Gastroesophageal sphincter (tissue), 3 donors: ENCODE measurements at regions not wholly inside any gene's neighbourhood (a gene's known extent, or its start where the extent isn't known, plus 50 kb on each side); places are given as distances from the start of the nearest gene placed in this dataset.

Source experiments
- CTCF ChIP-seq, 4 experiments: fragments of 200-600 bp in 2 of 4; fragments of 450-650 bp in 2 of 4; sonication (generic) in 1 of 4; IDR thresholded peaks; one replicate each; pipeline ENCODE4 v1.5.1; 2017 to 2019; ENCODE audit warnings: antibody characterized with exemption in 4 of 4, mild to moderate bottlenecking in 2 of 4, moderate library complexity in 2 of 4
- POLR2A ChIP-seq, 2 donors: fragments of 450-650 bp; IDR thresholded peaks; one replicate each; pipeline ENCODE4 v1.6.1; 2017; ENCODE audit warnings: antibody characterized with exemption in 2 of 2, mild to moderate bottlenecking in 2 of 2, moderate library complexity in 1 of 2
- POLR2AphosphoS5 ChIP-seq: sonication (generic); formaldehyde crosslinking; IDR thresholded peaks from one replicate; pipeline ENCODE4 v1.6.1; 2017; ENCODE audit warnings: antibody characterized with exemption

DNA sequence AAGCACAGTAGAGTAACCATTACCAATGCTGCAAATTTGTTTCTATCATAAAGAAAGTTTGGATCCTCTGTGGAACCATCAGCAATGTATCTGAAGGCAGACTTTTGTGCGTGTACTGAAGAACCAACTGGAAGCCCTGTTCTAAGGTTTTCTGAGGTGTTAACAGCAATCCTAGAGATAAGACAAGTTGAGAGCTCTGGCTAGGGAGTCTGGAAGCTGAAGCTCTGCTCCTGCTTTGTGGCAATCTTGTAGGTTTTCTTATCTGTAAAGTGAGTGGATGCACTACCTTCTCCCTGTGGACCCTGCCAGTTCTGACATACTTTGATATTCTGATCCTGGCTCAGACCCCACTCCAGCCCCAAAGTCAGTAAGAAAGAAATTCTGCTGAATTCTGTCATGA lies 171.2 kb upstream of the SLC14A2 start:
- TF ChIP-seq POLR2AphosphoS5 (no peak), CTCF (IDR thresholded peaks at IDR 0.05) (no peak), POLR2A (IDR thresholded peaks at IDR 0.05) (no peak)
